Right cardiac atrium (tissue), 5 donors: ENCODE measurements at regions not wholly inside any gene's neighbourhood (a gene's known extent, or its start where the extent isn't known, plus 50 kb on each side); places are given as distances from the start of the nearest gene placed in this dataset.

Experiments
- ATAC-seq, 2 donors: fragments of 200-7000 bp; cut with Tn5 transposase; one replicate each; pipeline versions ENCODE4 v1.8.0 to v1.9.1; 2020; ENCODE audit warnings: moderate library complexity in 2 of 2, mild to moderate bottlenecking in 1 of 2
- DNase-seq, 3 donors: peaks; one replicate each; pipeline ENCODE4 v3.0.0-alpha.2; 2020
- H3K27ac ChIP-seq: one replicate; pipeline ENCODE4 v1.5.1; 2013; ENCODE audit warnings: mild to moderate bottlenecking, low read length, control low read depth, moderate library complexity
- H3K27me3 ChIP-seq: one replicate; pipeline ENCODE4 v1.6.1; 2013; ENCODE audit not compliant: control insufficient read depth, insufficient read depth
- H3K4me1 ChIP-seq: one replicate; pipeline ENCODE4 v1.6.1; 2013; ENCODE audit warnings: low read length; ENCODE audit not compliant: control insufficient read depth, insufficient read depth
- H3K4me3 ChIP-seq: one replicate; pipeline ENCODE4 v1.5.1; 2013; ENCODE audit warnings: low read length, control low read depth
- H3K9me3 ChIP-seq: one replicate; pipeline ENCODE4 v1.6.1; 2013; ENCODE audit warnings: low read length; ENCODE audit not compliant: control insufficient read depth
- WGBS: extraction: QIAGEN DNeasy Blood & Tissue Kit; methylation state at CpG from one replicate; pipeline ENCODE4 v1.1.7; 2013; 5-methylcytosine and 5-hydroxymethylcytosine counted together
- intact Hi-C, 4 donors: fragments of 100-400 bp; cut with DNase I; formaldehyde crosslinking; loops; one replicate each; pipeline versions ENCODE4 v1.11.0 to v1.14.0; 2022 to 2023
- donor health status: healthy with polysubstance abuse.
- donor health status: DM: no; HTN: yes; CAD: no.
- donor health status: DM: no; HTN: no; CAD: no.
- donor health status: DM: no; HTN: yes; CAD: no; lungs with severe emphysema.
- donor health status: DM: yes; HTN: yes; CAD: no.

DNA sequence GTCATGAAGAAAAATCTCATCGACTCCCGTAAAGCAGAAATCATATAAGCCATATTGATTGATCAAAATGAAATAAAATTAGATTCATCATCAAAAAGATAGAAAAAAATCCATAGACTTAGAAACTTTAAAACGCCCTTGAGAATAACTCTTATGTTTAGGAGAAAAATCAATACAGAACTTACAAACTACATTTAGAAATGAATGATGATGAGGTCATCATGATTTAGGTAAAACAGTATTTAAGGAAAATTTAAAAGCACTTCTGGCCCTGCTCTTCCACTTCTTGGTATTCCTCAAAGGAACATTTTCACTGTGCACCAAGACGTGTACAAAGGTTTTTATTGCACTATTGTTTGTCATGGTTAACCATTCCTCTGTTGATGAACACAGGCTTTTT lies 173.4 kb upstream of the PSMD7 start:
- WGBS: 86% methylated on average over 4 of the region's 4 CpGs
- ATAC-seq (no peak), DNase-seq (no peak)
- H3K27me3 ChIP-seq: no peaks in the 10 kb centered on the region
- H3K4me1 ChIP-seq: no peaks in the 10 kb centered on the region
- intact Hi-C loops: no loop called here
- no peak overlapping the region for H3K4me3 ChIP-seq
- H3K9me3 ChIP-seq: no peaks in the 10 kb centered on the region
- H3K27ac ChIP-seq: no peak overlapping the region

DNA sequence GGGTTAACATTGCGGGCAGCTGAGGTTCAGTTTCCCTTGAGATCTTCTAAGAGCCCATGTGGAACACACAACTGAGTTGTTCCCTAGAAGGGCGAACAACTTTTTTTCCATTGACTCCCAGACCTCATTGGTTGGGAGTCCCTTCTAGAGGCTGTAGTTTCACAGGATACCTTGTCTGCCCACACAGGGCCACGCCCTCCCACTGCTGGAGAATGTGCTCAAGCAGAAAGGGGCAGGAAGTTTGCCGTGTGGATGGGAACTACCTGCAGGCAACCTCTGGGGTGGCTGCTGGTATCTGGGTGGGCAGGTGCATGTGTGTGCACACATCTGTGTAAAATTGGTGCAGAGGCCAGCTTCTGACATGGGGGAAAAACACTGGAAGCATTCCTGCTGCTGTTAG lies 178.8 kb upstream of the PSMD7 start:
- no peak overlapping the region for H3K4me3 ChIP-seq
- H3K27me3 ChIP-seq: no peaks in the 10 kb centered on the region
- H3K27ac ChIP-seq: no peak overlapping the region
- H3K9me3 ChIP-seq: no peaks in the 10 kb centered on the region
- H3K4me1 ChIP-seq: no peaks in the 10 kb centered on the region
- ATAC-seq: no peak
- 81% methylated on average over 4 of the region's 4 CpGs for WGBS
- intact Hi-C loops: no loop called here
- DNase-seq: no peak

DNA sequence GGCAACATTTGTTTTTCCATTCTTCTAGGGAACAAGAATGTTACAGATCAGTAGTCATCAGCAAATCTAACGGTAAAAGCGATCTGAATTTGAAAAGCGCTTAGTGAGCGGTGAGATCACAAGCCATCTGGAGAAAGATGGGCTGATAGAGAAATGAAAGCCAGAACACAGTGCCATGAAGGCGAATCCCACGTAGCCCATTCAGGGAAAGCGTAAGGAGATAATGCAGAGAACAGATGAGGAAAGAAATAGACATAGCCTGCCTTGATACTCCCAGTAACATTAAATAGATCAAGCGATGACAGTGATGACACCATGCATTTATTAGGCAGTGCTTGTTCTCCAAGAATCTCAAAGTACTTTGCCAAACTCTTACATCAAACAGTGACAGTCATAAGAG lies 183.1 kb upstream of the PSMD7 start:
- Histone ChIP-seq H3K4me3 (no peak overlapping the region), H3K4me1 (no peaks in the 10 kb centered on the region), H3K9me3 (no peaks in the 10 kb centered on the region), H3K27me3 (no peaks in the 10 kb centered on the region), H3K27ac (no peak overlapping the region)
- 83% methylated on average over 8 of the region's 8 CpGs for WGBS
- ATAC-seq (no peak), DNase-seq (no peak)
- intact Hi-C loops: no loop called here

DNA sequence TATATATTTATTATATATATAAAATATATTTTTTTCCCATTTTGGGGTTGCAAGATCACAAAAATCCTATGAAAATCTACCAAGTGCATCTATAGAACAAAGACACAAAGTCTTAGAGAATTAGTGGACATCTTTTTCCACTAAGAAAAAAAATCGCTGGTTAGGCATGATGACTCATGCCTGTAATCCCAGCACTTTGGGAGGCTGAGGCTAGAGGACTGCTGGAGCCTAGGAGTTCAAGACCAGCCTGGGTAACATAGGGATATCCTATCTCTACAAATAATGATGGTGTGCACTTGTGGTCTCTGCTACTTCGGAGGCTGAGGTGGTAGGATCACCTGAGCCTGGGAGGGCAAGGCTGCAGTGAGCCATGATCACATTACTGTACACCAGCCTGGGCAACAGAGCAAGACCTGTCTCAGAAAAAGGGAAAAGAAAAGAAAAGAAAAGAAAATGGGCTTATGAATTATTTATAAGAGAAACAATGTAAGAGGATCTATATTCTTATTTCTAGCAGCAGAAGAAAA lies 185.1 kb upstream of the PSMD7 start:
- Histone ChIP-seq H3K27me3 (no peaks in the 10 kb centered on the region), H3K27ac (no peak overlapping the region), H3K4me1 (no peaks in the 10 kb centered on the region), H3K9me3 (no peaks in the 10 kb centered on the region), H3K4me3 (no peak overlapping the region)
- intact Hi-C loops: no loop called here
- 86% methylated on average over 2 of the region's 2 CpGs for WGBS
- ATAC-seq: no peak
- DNase-seq: no peak

DNA sequence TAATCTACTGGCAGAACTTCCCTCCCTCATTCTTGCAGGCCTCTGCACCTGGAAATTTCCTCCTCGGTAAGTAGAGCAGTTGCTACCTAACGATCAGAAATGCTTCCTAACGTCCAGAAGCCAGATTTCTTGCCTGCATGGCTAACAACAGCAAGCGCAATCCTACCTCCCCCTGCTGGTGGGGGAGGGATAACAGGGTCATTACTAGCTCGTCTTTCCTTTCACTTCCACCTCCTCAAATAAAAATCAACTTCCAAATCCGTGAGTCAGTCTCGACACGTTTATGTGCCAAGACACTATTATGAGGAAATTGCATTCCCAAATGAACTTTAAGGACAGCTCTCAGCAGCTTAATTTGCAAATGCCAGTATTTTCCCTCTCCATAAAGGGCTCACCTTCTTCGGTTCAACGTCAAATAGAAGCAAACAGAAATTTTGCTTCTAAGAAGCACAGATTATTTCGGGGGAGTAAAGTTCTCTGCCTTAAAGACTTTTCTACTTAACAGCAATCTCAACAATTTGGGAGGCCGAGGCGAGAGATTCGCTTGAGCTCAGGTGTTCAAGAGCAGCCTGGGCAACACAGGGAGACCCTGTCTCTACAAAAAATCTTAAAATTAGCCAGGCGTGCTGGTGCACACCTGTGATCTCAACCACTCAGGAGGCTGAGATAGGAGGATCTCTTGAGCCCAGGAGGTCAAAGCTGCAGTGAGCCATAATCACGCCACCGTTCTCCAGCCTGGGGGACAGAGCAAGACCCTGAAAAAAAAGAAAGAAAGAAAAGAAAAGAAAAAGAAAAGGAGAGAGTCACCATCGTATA lies 188.6 kb upstream of the PSMD7 start:
- Histone ChIP-seq H3K9me3 (no peaks in the 10 kb centered on the region), H3K4me3 (no peak overlapping the region), H3K4me1 (no peaks in the 10 kb centered on the region), H3K27me3 (no peaks in the 10 kb centered on the region), H3K27ac (no peak overlapping the region)
- 54% methylated on average over 18 of the region's 18 CpGs for WGBS
- DNase-seq (peak in 2 of 3 donors; percentile 14 to 64), ATAC-seq (no peak)
- intact Hi-C loops: no loop called here

DNA sequence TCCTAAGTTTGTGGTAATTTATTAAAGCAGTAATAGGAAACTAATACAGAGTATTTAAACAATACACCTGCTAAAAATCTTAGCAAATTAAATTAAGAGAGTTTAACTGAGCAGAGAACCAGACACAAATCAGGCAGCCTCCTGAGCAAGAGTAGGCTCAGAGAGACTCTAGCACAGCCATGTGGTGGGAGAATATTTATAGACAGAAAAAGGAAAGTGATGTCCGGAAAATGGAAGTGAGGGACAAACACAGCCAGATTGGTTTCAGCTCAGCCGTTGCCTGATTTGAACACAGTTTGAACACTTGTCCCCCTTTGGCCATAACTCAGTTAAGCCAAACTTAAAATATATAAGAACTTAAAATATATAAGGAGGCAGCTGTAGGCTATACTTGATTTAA lies 192.6 kb upstream of the PSMD7 start:
- no peaks in the 10 kb centered on the region for H3K27me3 ChIP-seq
- intact Hi-C loops: no loop called here

DNA sequence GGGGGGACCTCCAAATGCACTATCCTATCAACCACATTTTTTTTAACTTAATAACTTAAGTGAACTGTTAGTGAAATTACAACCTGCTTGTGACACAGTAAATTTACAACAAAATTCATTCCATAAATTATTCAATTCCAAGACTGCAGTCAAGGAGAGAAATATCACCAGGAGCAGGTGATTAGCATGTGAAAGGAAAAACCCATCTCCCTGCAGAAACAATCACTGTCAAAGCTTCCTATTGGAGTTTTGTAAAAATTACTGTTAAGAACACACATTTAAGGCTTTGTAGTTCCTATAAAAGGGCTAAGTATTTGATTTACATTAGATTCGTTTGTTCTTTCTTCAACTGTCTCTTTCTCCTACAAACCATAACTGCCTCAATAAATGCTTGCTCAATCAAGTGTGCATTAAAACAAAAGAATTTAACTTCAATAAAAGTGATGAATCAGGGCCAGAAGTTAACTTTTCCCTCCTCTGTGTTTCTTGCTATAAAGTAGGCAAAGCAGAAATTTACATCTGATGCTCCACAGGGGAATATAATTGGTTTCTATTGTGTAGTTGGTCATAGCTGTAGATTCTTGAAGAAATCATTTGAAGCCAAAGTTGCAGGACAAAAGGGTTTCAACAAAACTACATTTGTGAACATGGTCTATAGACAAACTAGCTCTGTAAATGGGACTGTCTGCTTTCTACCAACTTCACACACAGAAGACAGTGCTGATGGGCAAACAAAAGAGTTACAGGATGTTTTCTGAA lies 195.1 kb upstream of the PSMD7 start:
- Histone ChIP-seq H3K4me1 (no peaks in the 10 kb centered on the region), H3K27me3 (no peaks in the 10 kb centered on the region), H3K27ac (no peak overlapping the region), H3K9me3 (no peaks in the 10 kb centered on the region), H3K4me3 (no peak overlapping the region)
- ATAC-seq (no peak), DNase-seq (no peak)
- intact Hi-C loops: no loop called here
- 70% methylated on average over 1 of the region's 1 CpG for WGBS

More for the DNA sequence above, 192.6 kb upstream of the PSMD7 start:
- no peak for DNase-seq
- no peaks in the 10 kb centered on the region for H3K4me1 ChIP-seq
- no peaks in the 10 kb centered on the region for H3K9me3 ChIP-seq
- H3K4me3 ChIP-seq: no peak overlapping the region
- H3K27ac ChIP-seq: no peak overlapping the region
- ATAC-seq: no peak
- 36% methylated on average over 2 of the region's 2 CpGs for WGBS

DNA sequence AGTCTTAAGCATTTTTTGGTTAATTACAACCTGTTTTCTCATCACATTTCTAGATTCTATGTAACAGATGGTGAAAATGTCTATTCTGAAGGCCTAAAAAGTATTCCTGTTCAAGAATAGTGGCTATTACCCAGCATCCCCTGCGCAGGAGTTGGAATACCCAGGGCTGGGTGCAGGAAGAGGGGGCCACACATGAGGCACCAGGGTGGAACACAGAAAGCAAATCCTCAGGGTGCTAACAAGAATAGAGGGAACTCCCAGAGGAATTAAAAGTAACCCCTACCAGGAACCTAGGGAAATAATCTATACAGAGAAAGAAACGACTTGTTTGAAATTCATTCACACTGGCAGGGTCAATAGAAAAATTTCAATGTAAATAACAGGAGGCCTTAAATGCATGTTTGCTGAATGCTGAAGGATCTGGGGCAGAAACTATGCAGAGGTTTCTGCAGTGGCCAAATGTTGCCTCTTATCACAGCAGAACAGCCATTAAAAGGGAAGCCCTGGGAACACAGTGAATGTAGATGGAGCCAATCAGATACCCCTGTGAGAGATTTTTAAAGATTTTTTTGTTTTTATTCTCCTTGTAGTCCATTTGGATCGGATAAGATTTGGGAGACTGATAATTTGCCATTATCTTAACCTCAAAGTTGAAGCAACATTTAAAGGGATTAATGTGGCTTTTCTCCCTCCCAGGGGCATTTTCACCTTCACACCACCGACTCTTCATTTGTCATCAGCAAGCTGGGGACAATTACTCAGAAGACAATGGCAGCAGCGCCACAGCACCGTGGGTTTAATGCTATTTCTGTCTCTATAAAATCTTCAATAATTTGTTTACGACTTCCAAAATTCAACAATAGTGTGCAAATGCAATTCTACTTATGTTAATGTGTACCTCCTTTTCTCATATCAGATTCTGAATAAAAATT lies 196.0 kb upstream of the PSMD7 start:
- Histone ChIP-seq H3K4me3 (no peak overlapping the region), H3K27me3 (no peaks in the 10 kb centered on the region), H3K27ac (no peak overlapping the region), H3K9me3 (no peaks in the 10 kb centered on the region), H3K4me1 (no peaks in the 10 kb centered on the region)
- DNase-seq (no peak), ATAC-seq (no peak)
- intact Hi-C loops: no loop called here
- 38% methylated on average over 7 of the region's 7 CpGs for WGBS

DNA sequence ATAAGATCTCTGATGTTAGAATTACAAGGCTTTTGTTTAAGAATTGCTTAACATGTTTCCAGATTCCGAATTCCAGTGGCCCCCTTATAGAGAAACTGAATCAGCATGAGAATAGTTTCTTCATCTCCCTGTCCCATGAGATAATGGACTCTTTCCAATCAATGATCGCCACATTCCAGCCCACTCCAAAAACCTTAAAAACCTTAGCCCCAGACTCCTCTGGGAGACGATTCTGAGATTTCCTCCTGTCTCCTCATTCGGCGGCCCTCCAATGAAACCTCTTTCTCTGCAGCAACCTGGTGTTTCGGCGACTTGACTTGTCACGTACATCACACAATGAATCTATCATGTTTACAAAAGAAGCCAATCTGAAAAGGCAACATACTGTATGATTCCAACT lies 197.1 kb upstream of the PSMD7 start:
- WGBS: 83% methylated on average over 8 of the region's 8 CpGs
- ATAC-seq: no peak
- H3K9me3 ChIP-seq: no peaks in the 10 kb centered on the region

DNA sequence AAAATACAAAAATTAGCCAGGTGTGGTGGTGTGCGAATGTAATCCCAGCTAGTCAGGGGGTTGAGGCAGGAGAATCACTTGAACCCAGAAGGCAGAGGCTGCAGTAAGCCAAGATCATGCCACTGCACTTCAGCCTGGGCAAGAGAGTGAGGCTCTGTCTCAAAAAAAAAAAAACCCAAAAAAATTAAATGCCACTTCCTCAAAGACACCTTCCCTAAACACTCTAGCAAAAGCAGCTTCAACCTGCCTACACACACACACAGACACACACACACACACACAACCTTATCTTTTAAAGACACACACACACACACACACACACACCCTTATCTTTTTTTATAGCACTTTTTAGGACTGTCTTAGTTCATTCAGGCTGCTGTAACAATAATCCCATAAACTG lies 201.7 kb upstream of the PSMD7 start:
- DNase-seq: no peak
- ATAC-seq: no peak
- no peaks in the 10 kb centered on the region for H3K4me1 ChIP-seq
- 93% methylated on average over 1 of the region's 1 CpG for WGBS
- no peaks in the 10 kb centered on the region for H3K9me3 ChIP-seq
- intact Hi-C loops: no loop called here
- H3K4me3 ChIP-seq: no peak overlapping the region
- H3K27me3 ChIP-seq: no peaks in the 10 kb centered on the region
- no peak overlapping the region for H3K27ac ChIP-seq

More for the DNA sequence above, 197.1 kb upstream of the PSMD7 start:
- Histone ChIP-seq H3K27ac (no peak overlapping the region), H3K27me3 (no peaks in the 10 kb centered on the region), H3K4me3 (no peak overlapping the region), H3K4me1 (no peaks in the 10 kb centered on the region)
- intact Hi-C loops: no loop called here
- no peak for DNase-seq
